ENCODE measurements at regions not wholly inside any gene's neighbourhood (a gene's known extent, or its start where the extent isn't known, plus 50 kb on each side); places are given as distances from the start of the nearest gene placed in this dataset.

DNA sequence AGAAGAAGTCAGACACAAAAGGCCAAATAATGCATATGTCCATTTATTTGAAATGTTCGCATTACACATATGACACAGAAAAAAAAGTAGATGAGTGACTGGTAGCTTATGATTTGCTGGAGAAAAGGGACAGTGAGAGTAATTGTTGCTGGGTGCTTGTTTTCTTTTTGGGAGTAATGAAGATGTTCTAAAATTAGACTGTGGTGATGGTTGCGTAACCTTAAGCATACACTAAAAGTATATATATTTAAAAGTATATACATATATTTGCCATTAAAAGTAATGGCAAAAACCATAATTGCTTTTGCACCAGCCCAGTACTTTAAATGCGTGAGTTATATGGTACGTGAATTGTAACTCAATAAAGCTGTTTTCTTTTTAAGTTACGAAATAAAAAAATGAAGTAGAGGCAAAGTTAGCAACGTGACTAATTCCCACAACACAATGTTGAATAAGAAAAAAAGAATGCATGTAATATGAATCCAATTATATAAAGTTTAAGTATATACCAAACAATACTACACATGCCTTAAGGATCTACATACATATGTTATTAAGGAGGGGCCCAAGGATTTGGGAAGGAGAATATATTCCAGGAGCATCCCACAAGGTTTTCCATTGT is 360.4 kb upstream of the CELF2 start:
- TF ChIP-seq, protein P1, sequence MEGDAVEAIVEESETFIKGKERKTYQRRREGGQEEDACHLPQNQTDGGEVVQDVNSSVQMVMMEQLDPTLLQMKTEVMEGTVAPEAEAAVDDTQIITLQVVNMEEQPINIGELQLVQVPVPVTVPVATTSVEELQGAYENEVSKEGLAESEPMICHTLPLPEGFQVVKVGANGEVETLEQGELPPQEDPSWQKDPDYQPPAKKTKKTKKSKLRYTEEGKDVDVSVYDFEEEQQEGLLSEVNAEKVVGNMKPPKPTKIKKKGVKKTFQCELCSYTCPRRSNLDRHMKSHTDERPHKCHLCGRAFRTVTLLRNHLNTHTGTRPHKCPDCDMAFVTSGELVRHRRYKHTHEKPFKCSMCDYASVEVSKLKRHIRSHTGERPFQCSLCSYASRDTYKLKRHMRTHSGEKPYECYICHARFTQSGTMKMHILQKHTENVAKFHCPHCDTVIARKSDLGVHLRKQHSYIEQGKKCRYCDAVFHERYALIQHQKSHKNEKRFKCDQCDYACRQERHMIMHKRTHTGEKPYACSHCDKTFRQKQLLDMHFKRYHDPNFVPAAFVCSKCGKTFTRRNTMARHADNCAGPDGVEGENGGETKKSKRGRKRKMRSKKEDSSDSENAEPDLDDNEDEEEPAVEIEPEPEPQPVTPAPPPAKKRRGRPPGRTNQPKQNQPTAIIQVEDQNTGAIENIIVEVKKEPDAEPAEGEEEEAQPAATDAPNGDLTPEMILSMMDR (IDR thresholded peaks at IDR 0.05; ENCODE audit: partially characterized antibody, unreplicated experiment), result no peak
- Mint-ChIP-seq H3K4me1 (ENCODE audit: low read depth, unreplicated experiment) (no peaks in the 10 kb centered on the region), H3K36me3 (ENCODE audit: unreplicated experiment) (no peaks in the 10 kb centered on the region), H3K27ac (ENCODE audit: unreplicated experiment) (no peak overlapping the region), H3K27me3 (ENCODE audit: unreplicated experiment) (peaks cover 2% of the 10 kb centered on the region), H3K9me3 (ENCODE audit: unreplicated experiment) (peaks cover 2% of the 10 kb centered on the region), H3K4me3 (ENCODE audit: unreplicated experiment) (no peak overlapping the region)
- DNase-seq, result no peak

DNA sequence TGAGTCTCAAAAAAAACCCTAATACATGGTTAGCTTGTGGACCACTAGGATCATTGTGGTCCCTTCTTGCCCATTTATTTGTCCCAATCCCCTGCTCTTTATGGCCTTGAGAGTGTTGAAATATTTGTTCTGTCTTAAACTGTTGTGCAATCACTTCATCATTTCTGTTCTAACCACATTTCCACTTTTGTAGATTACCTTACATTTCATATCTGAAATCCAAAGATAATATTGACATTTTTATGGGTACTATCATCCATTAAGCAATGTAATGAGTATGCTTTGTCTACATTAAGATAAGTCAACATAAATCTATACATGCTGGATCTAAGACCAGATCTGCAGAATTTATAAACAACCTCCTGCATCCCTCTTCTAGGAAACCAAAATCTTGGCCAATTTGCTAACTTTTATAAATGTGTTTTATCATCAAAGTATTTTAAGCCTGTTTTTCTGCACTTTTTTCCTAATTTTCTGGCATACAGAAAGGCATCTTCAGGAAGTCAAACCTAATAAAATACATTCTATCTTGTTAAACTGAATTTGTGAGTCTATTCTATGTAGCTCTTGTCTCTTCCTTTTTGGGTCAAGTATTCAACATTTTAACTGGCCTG is 359.4 kb upstream of the CELF2 start:
- Mint-ChIP-seq H3K4me3 (ENCODE audit: unreplicated experiment) (no peak overlapping the region), H3K27me3 (ENCODE audit: unreplicated experiment) (peaks cover 2% of the 10 kb centered on the region), H3K4me1 (ENCODE audit: low read depth, unreplicated experiment) (no peaks in the 10 kb centered on the region), H3K36me3 (ENCODE audit: unreplicated experiment) (no peaks in the 10 kb centered on the region), H3K27ac (ENCODE audit: unreplicated experiment) (no peak overlapping the region), H3K9me3 (ENCODE audit: unreplicated experiment) (no peaks in the 10 kb centered on the region)
- TF ChIP-seq, protein P1 (IDR thresholded peaks at IDR 0.05; ENCODE audit: partially characterized antibody, unreplicated experiment), result no peak
- DNase-seq, result no peak

DNA sequence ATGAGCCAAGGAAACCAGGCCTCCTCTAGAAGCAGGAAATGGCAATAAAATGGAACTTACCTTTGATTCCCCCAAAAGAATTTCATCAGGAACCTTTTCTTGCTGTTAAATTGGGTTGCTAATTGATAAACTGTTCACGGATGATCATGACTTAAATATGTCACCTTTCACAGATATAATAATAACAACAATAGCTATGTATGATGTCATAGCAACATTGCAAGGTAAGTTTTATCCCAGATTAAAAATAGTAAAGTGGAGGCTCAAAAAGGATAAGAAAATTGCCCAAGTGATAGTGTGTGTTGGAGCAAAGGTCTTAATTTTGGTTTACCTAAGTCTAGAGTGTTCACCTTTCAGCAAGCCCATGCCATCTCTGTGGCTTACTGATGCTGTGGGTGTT is 357.6 kb upstream of the CELF2 start:
- TF ChIP-seq, protein P1 (IDR thresholded peaks at IDR 0.05; ENCODE audit: partially characterized antibody, unreplicated experiment), result no peak
- Mint-ChIP-seq H3K27me3 (ENCODE audit: unreplicated experiment) (peaks cover 2% of the 10 kb centered on the region), H3K4me3 (ENCODE audit: unreplicated experiment) (no peak overlapping the region), H3K4me1 (ENCODE audit: low read depth, unreplicated experiment) (no peaks in the 10 kb centered on the region), H3K27ac (ENCODE audit: unreplicated experiment) (no peak overlapping the region), H3K36me3 (ENCODE audit: unreplicated experiment) (no peaks in the 10 kb centered on the region), H3K9me3 (ENCODE audit: unreplicated experiment) (no peaks in the 10 kb centered on the region)
- DNase-seq, result no peak

DNA sequence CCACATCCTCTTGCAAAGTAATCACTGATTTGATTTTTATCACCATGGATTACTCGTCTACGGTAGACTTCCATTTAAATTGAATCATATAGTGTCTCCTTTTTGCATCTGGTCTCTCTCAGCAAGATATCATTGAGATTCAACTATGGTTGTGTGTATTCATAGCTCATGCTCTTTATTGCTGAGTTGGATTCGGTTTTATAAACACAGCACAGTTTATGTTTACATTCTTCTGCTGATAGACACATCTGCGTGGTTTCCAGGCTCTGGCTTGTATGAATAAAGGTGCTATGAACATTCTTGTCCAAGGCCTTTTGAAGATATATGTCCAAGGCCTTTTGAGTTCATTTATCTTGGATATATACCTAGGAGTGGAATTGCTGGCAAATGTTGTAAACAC is 356.5 kb upstream of the CELF2 start:
- no peaks in the 10 kb centered on the region for H3K36me3 Mint-ChIP-seq (ENCODE audit: unreplicated experiment)
- no peaks in the 10 kb centered on the region for H3K4me1 Mint-ChIP-seq (ENCODE audit: low read depth, unreplicated experiment)
- peaks cover under 1% of the 10 kb centered on the region for H3K9me3 Mint-ChIP-seq (ENCODE audit: unreplicated experiment)
- H3K27ac Mint-ChIP-seq (ENCODE audit: unreplicated experiment), result no peak overlapping the region
- H3K27me3 Mint-ChIP-seq (ENCODE audit: unreplicated experiment), result peaks cover 2% of the 10 kb centered on the region
- DNase-seq, result no peak
- TF ChIP-seq, protein P1 (IDR thresholded peaks at IDR 0.05; ENCODE audit: partially characterized antibody, unreplicated experiment), result no peak
- H3K4me3 Mint-ChIP-seq (ENCODE audit: unreplicated experiment), result no peak overlapping the region

DNA sequence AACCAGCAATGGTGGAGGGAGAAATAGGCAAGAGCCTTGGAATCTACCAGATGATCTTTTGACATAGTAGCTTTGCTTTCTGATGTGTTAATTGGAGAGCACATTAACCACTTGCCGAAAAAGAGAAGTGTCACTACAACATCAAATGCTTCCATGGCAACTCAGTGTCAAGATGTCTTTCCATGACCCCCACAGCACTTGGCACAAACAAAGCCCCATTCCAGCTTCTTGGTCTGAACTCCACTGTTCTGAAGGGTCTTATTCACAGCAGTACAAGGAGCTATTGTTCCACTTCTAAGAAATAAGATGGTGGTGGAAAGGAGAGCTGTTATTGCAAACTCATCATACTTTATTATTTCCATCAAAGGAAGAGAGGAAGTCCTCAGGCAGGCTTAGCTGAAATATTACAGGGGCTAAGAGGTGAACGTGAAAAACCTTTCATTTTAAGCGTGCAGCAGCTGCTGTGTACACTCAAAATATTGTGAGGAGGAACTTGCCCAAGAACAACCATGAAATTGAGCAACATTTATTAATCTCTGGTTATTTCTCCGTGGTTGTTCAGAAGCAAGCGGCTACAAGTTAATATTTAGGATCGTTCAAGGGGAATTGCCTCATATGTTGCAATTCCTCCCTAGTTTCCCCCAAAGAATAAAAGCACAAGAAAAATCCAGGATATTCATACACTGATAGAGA is 354.8 kb upstream of the CELF2 start:
- Mint-ChIP-seq H3K4me1 (ENCODE audit: low read depth, unreplicated experiment) (no peaks in the 10 kb centered on the region), H3K9me3 (ENCODE audit: unreplicated experiment) (peaks cover 3% of the 10 kb centered on the region), H3K27ac (ENCODE audit: unreplicated experiment) (no peak overlapping the region), H3K4me3 (ENCODE audit: unreplicated experiment) (no peak overlapping the region), H3K36me3 (ENCODE audit: unreplicated experiment) (no peaks in the 10 kb centered on the region), H3K27me3 (ENCODE audit: unreplicated experiment) (peaks cover 2% of the 10 kb centered on the region)
- TF ChIP-seq, protein P1 (IDR thresholded peaks at IDR 0.05; ENCODE audit: partially characterized antibody, unreplicated experiment), result no peak
- no peak for DNase-seq
